Smooth muscle cell (in vitro differentiated cells): ENCODE measurements at regions not wholly inside any gene's neighbourhood (a gene's known extent, or its start where the extent isn't known, plus 50 kb on each side); places are given as distances from the start of the nearest gene placed in this dataset.

Experiments
- DNase-seq: peaks from one replicate; lab custom pipeline; 2025; ENCODE audit not compliant: unreplicated experiment; lab: John Stamatoyannopoulos, UW
- H2AFZ ChIP-seq: fragments of 200-600 bp; sonication (generic); 2 replicates; pipeline ENCODE4 v1.6.0; 2016; ENCODE audit warnings: antibody characterized with exemption, low read depth, mild to moderate bottlenecking
- H3F3A ChIP-seq: fragments of 200-600 bp; sonication (generic); 2 replicates; pipeline ENCODE4 v1.6.0; 2017; ENCODE audit warnings: antibody characterized with exemption, low read depth
- H3K27ac ChIP-seq: fragments of 200-600 bp; sonication (generic); 2 replicates; pipeline ENCODE4 v1.5.1; 2016; ENCODE audit warnings: low read depth, mild to moderate bottlenecking
- H3K27me3 ChIP-seq: fragments of 200-600 bp; sonication (generic); 2 replicates; pipeline ENCODE4 v1.6.1; 2016; ENCODE audit warnings: low read depth, mild to moderate bottlenecking
- H3K36me3 ChIP-seq: fragments of 200-600 bp; sonication (generic); 2 replicates; pipeline ENCODE4 v1.5.1; 2016; ENCODE audit warnings: low read depth
- H3K4me1 ChIP-seq: fragments of 200-600 bp; sonication (generic); 2 replicates; pipeline ENCODE4 v1.5.1; 2016; ENCODE audit warnings: low read depth
- H3K4me2 ChIP-seq: fragments of 200-600 bp; sonication (generic); 2 replicates; pipeline ENCODE4 v1.6.0; 2016; ENCODE audit warnings: mild to moderate bottlenecking
- H3K4me3 ChIP-seq: fragments of 200-600 bp; sonication (generic); 2 replicates; pipeline ENCODE4 v1.5.1; 2016; ENCODE audit warnings: mild to moderate bottlenecking
- H3K79me2 ChIP-seq: fragments of 200-600 bp; sonication (generic); 2 replicates; pipeline ENCODE4 v1.6.0; 2016; ENCODE audit warnings: low read depth, mild to moderate bottlenecking
- H3K9ac ChIP-seq: fragments of 200-600 bp; sonication (generic); 2 replicates; pipeline ENCODE4 v1.6.0; 2016; ENCODE audit warnings: low read depth
- H3K9me3 ChIP-seq: fragments of 200-600 bp; sonication (generic); replicated peaks from 2 replicates; pipeline ENCODE4 v1.5.1; 2016; ENCODE audit warnings: low read depth
- H4K20me1 ChIP-seq: fragments of 200-600 bp; sonication (generic); 2 replicates; pipeline ENCODE4 v1.6.0; 2016; ENCODE audit warnings: low read depth
- WGBS: methylation state at CpG from one replicate; pipeline ENCODE4 v1.1.7; 2016; ENCODE audit warnings: low lambda C conversion rate; 5-methylcytosine and 5-hydroxymethylcytosine counted together
- TF ChIP-seq, protein P1 (sequence below): fragments of 200-600 bp; sonication (generic); IDR thresholded peaks from 2 replicates; pipeline ENCODE4 v1.5.1; 2017; ENCODE audit warnings: borderline replicate concordance, mild to moderate bottlenecking, antibody characterized with exemption; ENCODE audit not compliant: insufficient read depth, poor library complexity, severe bottlenecking

DNA sequence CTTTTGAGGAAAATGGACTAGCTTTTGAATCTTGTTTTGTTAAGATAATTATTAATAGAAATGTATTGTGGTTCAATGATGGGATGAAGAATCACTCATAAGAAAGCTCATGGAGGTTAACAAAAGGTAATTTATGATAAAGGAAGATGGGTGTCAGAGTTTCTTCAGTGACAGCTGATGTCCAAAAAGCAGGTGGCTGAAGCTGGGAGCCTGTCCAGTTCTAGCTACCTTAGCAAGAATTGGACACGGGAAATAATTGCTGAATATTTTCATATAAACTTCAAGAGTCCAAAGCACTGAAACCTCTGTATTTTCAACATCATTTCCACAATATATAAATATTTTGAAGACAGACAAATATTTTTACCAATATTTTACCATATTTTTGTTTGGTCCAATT lies 1505.8 kb upstream of the SLC39A10 start:
- Histone ChIP-seq H3K9me3 (no peaks in the 10 kb centered on the region), H3K27ac (no peak overlapping the region), H3K79me2 (no peaks in the 10 kb centered on the region), H2AFZ (no peak overlapping the region), H3K4me3 (no peak overlapping the region), H3F3A (no peaks in the 10 kb centered on the region), H3K27me3 (no peaks in the 10 kb centered on the region), H3K36me3 (no peaks in the 10 kb centered on the region), H4K20me1 (no peaks in the 10 kb centered on the region), H3K4me1 (no peaks in the 10 kb centered on the region), H3K4me2 (no peak overlapping the region), H3K9ac (no peak overlapping the region)
- no peak for DNase-seq
- WGBS = 91% methylated on average over 1 of the region's 1 CpG
- TF ChIP-seq, protein P1, sequence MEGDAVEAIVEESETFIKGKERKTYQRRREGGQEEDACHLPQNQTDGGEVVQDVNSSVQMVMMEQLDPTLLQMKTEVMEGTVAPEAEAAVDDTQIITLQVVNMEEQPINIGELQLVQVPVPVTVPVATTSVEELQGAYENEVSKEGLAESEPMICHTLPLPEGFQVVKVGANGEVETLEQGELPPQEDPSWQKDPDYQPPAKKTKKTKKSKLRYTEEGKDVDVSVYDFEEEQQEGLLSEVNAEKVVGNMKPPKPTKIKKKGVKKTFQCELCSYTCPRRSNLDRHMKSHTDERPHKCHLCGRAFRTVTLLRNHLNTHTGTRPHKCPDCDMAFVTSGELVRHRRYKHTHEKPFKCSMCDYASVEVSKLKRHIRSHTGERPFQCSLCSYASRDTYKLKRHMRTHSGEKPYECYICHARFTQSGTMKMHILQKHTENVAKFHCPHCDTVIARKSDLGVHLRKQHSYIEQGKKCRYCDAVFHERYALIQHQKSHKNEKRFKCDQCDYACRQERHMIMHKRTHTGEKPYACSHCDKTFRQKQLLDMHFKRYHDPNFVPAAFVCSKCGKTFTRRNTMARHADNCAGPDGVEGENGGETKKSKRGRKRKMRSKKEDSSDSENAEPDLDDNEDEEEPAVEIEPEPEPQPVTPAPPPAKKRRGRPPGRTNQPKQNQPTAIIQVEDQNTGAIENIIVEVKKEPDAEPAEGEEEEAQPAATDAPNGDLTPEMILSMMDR = no peak

DNA sequence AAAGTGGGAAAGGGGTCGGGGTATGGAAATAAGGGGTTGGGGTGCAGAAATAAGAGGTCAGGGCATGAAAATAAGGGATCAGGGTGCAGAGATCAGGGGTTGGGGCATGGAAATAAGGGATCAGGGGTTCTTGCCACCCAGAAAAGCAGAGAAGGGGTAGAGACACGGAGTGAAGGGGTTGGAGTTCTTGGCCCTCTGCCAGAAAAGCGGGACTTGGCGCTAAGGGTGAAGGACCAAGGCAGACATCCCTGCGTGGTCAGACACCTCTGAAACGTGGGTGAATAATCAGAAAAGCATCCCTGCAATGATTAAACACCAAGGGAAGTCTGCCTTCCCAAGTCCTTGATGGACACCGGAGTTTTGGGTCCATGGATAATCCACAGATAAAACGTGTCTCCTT lies 1521.6 kb upstream of the SLC39A10 start:
- H3K4me1 ChIP-seq = no peaks in the 10 kb centered on the region
- H3F3A ChIP-seq = no peaks in the 10 kb centered on the region
- H3K9me3 ChIP-seq = no peaks in the 10 kb centered on the region
- H3K36me3 ChIP-seq = no peaks in the 10 kb centered on the region
- no peaks in the 10 kb centered on the region for H4K20me1 ChIP-seq
- WGBS = 81% methylated on average over 8 of the region's 8 CpGs
- TF ChIP-seq, protein P1 = no peak
- no peaks in the 10 kb centered on the region for H3K27me3 ChIP-seq
- no peak overlapping the region for H3K9ac ChIP-seq
- no peak overlapping the region for H3K27ac ChIP-seq
- H3K4me3 ChIP-seq = no peak overlapping the region
- no peaks in the 10 kb centered on the region for H3K79me2 ChIP-seq
- no peak overlapping the region for H3K4me2 ChIP-seq
- DNase-seq = no peak
- no peak overlapping the region for H2AFZ ChIP-seq

DNA sequence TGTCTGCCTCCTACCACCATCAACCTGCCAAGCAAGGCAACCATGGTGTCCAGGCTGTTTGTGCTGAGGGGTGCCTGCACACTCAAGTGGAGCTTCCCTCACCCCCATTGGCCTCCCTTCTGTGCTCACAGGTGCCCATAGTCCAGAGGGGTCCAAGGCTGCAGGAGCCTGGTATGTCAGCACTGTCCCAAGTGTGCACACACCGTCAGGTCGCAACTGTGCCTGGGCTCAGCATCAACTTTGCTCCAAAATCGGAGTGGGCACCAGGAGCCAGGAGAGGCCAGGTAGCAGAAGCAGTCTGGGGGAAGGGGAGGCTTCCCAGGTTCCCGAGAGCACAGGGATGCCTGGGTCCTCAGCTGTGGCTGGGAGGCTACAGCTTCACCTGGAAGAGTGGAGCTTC lies 1528.2 kb upstream of the SLC39A10 start:
- H3K9ac ChIP-seq = no peak overlapping the region
- H3K4me3 ChIP-seq = no peak overlapping the region
- H3K9me3 ChIP-seq = no peaks in the 10 kb centered on the region
- H3K4me2 ChIP-seq = no peak overlapping the region
- TF ChIP-seq, protein P1 = no peak
- H3F3A ChIP-seq = no peaks in the 10 kb centered on the region
- 82% methylated on average over 4 of the region's 4 CpGs for WGBS
- H3K79me2 ChIP-seq = no peaks in the 10 kb centered on the region
- H3K4me1 ChIP-seq = no peaks in the 10 kb centered on the region
- no peak for DNase-seq
- no peak overlapping the region for H2AFZ ChIP-seq
- no peaks in the 10 kb centered on the region for H3K36me3 ChIP-seq
- no peaks in the 10 kb centered on the region for H4K20me1 ChIP-seq
- H3K27me3 ChIP-seq = no peaks in the 10 kb centered on the region
- no peak overlapping the region for H3K27ac ChIP-seq

DNA sequence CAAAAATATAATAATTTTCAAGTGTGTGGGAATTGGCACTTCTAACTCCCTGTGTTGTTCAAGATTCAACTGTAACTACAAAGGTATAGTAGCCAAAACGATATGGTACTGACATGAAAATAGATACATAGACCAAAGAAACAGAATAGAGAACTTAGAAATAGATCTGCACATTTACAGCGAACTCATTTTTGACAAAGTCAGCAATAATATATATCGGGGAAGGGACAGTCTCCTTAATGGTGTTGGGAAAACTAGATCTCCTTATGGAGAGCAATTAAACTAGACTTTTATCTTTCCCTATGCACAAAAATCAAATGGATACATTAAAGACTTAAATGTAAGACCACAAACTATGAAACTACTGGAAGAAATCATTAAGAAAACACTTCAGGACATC lies 1530.6 kb upstream of the SLC39A10 start:
- Histone ChIP-seq H3K4me1 (no peaks in the 10 kb centered on the region), H3K36me3 (no peaks in the 10 kb centered on the region), H3K27me3 (no peaks in the 10 kb centered on the region), H3K27ac (no peak overlapping the region), H3K4me3 (no peak overlapping the region), H3K4me2 (no peak overlapping the region), H3F3A (no peaks in the 10 kb centered on the region), H3K9me3 (no peaks in the 10 kb centered on the region), H2AFZ (no peak overlapping the region), H4K20me1 (no peaks in the 10 kb centered on the region), H3K9ac (no peak overlapping the region), H3K79me2 (no peaks in the 10 kb centered on the region)
- 83% methylated on average over 3 of the region's 3 CpGs for WGBS
- TF ChIP-seq, protein P1 = no peak
- DNase-seq = no peak
